ENCODE measurements at regions not wholly inside any gene's neighbourhood (a gene's known extent, or its start where the extent isn't known, plus 50 kb on each side); places are given as distances from the start of the nearest gene placed in this dataset.

- intact Hi-C loops (cut with DNase I), result no loop called here
- H3K4me3 ChIP-seq (ENCODE audit: low read length in 2 of 2), result no peak overlapping the region
- H3K27ac ChIP-seq (ENCODE audit: low read depth in 1 of 2, low read length in 2 of 2), result no peak overlapping the region
- WGBS, 2 donors, result 97% methylated on average over 3 of the region's 3 CpGs
- no peak for ATAC-seq (ENCODE audit: low FRiP score)
- no peaks in the 10 kb centered on the region for H3K9me3 ChIP-seq (ENCODE audit: control insufficient read depth, low read length)
- H3K36me3 ChIP-seq (ENCODE audit: control insufficient read depth in 1 of 2, insufficient read depth in 2 of 2, low read length in 1 of 2), result no peaks in the 10 kb centered on the region
- no peaks in the 10 kb centered on the region for H3K27me3 ChIP-seq (ENCODE audit: control insufficient read depth in 1 of 2, insufficient read depth in 2 of 2, low read length in 1 of 2)
- DNase-seq, result no peak
- H3K4me1 ChIP-seq (ENCODE audit: control insufficient read depth in 1 of 2, insufficient read depth in 2 of 2, low read length in 2 of 2), result no peaks in the 10 kb centered on the region
These were observed 398.9 kb upstream of the NR2F2 start for GRCh38 chr15:95931619-95932018.

GRCh38 chr15:95932141-95932540, 398.4 kb upstream of the NR2F2 start:
- DNase-seq (no peak), ATAC-seq (ENCODE audit: low FRiP score) (no peak)
- no peaks in the 10 kb centered on the region for H3K4me1 ChIP-seq (ENCODE audit: control insufficient read depth in 1 of 2, insufficient read depth in 2 of 2, low read length in 2 of 2)
- H3K9me3 ChIP-seq (ENCODE audit: control insufficient read depth, low read length), result no peaks in the 10 kb centered on the region
- intact Hi-C loops (cut with DNase I), result no loop called here
- H3K4me3 ChIP-seq (ENCODE audit: low read length in 2 of 2), result no peak overlapping the region
- 97% methylated on average over 2 of the region's 2 CpGs for WGBS, 2 donors
- H3K36me3 ChIP-seq (ENCODE audit: control insufficient read depth in 1 of 2, insufficient read depth in 2 of 2, low read length in 1 of 2), result no peaks in the 10 kb centered on the region
- no peak overlapping the region for H3K27ac ChIP-seq (ENCODE audit: low read depth in 1 of 2, low read length in 2 of 2)
- no peaks in the 10 kb centered on the region for H3K27me3 ChIP-seq (ENCODE audit: control insufficient read depth in 1 of 2, insufficient read depth in 2 of 2, low read length in 1 of 2)

DNA sequence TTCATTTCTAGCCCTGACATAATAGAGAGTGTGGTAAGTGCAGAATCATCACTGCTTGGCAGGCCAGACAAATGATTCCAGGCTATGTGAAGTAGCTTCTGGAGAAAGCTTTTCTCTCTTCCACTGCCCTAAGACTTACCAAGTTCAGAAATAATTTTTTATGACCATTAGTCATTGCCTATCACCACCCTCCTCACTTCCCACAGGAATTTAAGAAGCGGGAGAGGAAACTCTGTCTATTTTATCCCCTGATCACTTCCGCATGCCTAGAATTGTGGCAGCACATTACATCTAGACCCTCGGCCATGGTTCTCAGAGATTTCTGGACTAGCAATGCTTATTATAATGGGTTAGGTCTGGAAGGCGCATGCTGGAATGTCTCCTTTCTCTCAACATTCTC, 397.8 kb upstream of the NR2F2 start:
- Histone ChIP-seq H3K4me1 (ENCODE audit: control insufficient read depth in 1 of 2, insufficient read depth in 2 of 2, low read length in 2 of 2) (no peaks in the 10 kb centered on the region), H3K27ac (ENCODE audit: low read depth in 1 of 2, low read length in 2 of 2) (no peak overlapping the region), H3K27me3 (ENCODE audit: control insufficient read depth in 1 of 2, insufficient read depth in 2 of 2, low read length in 1 of 2) (no peaks in the 10 kb centered on the region), H3K9me3 (ENCODE audit: control insufficient read depth, low read length) (no peaks in the 10 kb centered on the region), H3K36me3 (ENCODE audit: control insufficient read depth in 1 of 2, insufficient read depth in 2 of 2, low read length in 1 of 2) (no peaks in the 10 kb centered on the region), H3K4me3 (ENCODE audit: low read length in 2 of 2) (no peak overlapping the region)
- WGBS, 2 donors, result 81 to 93% methylated on average over 4 of the region's 4 CpGs
- ATAC-seq (ENCODE audit: low FRiP score), result no peak
- no peak for DNase-seq
- intact Hi-C loops (cut with DNase I), result no loop called here

DNA sequence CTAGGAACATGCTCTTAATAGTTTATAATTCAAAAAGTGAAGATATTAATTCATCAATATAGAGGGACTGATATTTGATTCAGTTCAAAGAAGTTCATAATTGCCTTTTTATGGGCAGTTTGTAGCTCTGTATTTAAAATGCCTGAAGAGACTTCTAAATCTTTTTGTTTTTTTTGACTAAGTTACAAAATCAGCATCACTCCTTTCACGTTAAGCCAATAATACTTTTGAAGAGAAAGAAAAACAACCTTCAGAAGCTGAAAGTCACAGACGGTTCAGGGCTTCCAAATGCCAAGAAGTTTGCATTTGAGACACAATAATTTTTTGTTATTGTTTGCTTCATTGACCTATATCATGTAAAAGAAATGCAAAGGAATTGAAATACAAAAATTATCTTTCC, 394.6 kb upstream of the NR2F2 start:
- H3K9me3 ChIP-seq (ENCODE audit: control insufficient read depth, low read length), result no peaks in the 10 kb centered on the region
- no peak overlapping the region for H3K27ac ChIP-seq (ENCODE audit: low read depth in 1 of 2, low read length in 2 of 2)
- no peak for ATAC-seq (ENCODE audit: low FRiP score)
- H3K27me3 ChIP-seq (ENCODE audit: control insufficient read depth in 1 of 2, insufficient read depth in 2 of 2, low read length in 1 of 2), result no peaks in the 10 kb centered on the region
- WGBS, 2 donors, result 6 to 7% methylated on average over 2 of the region's 2 CpGs
- H3K36me3 ChIP-seq (ENCODE audit: control insufficient read depth in 1 of 2, insufficient read depth in 2 of 2, low read length in 1 of 2), result no peaks in the 10 kb centered on the region
- intact Hi-C loops (cut with DNase I), result no loop called here
- DNase-seq, result no peak
- H3K4me1 ChIP-seq (ENCODE audit: control insufficient read depth in 1 of 2, insufficient read depth in 2 of 2, low read length in 2 of 2), result no peaks in the 10 kb centered on the region
- no peak overlapping the region for H3K4me3 ChIP-seq (ENCODE audit: low read length in 2 of 2)

DNA sequence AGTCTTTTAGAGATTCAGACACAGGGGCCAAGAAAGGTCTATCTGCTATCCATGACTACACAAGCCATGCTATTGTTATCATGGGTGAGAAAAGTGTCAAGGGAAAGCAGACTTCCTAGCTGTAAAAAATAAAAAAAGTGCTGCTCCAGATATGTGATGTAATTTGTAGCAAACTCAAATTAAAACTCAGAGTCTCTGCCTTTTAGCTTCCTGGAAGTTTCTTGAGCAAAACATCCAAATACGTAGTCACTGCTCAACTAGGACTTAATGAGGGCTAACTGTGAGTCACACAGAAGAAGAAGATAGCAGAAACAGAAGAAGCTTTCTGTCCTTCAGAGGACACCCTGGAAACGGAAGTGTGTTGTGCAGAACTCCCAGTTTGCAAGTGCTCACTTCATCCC, 393.4 kb upstream of the NR2F2 start:
- no peaks in the 10 kb centered on the region for H3K27me3 ChIP-seq (ENCODE audit: control insufficient read depth in 1 of 2, insufficient read depth in 2 of 2, low read length in 1 of 2)
- intact Hi-C loops (cut with DNase I), result no loop called here
- 85 to 91% methylated on average over 2 of the region's 2 CpGs for WGBS, 2 donors
- DNase-seq (no peak), ATAC-seq (ENCODE audit: low FRiP score) (no peak)
- H3K27ac ChIP-seq (ENCODE audit: low read depth in 1 of 2, low read length in 2 of 2), result no peak overlapping the region
- H3K36me3 ChIP-seq (ENCODE audit: control insufficient read depth in 1 of 2, insufficient read depth in 2 of 2, low read length in 1 of 2), result no peaks in the 10 kb centered on the region
- no peaks in the 10 kb centered on the region for H3K9me3 ChIP-seq (ENCODE audit: control insufficient read depth, low read length)
- no peaks in the 10 kb centered on the region for H3K4me1 ChIP-seq (ENCODE audit: control insufficient read depth in 1 of 2, insufficient read depth in 2 of 2, low read length in 2 of 2)
- H3K4me3 ChIP-seq (ENCODE audit: low read length in 2 of 2), result no peak overlapping the region

GRCh38 chr15:95940431-95940985, 390.0 kb upstream of the NR2F2 start:
- DNase-seq, result no peak
- H3K9me3 ChIP-seq (ENCODE audit: control insufficient read depth, low read length), result no peaks in the 10 kb centered on the region
- no peaks in the 10 kb centered on the region for H3K4me1 ChIP-seq (ENCODE audit: control insufficient read depth in 1 of 2, insufficient read depth in 2 of 2, low read length in 2 of 2)
- H3K27ac ChIP-seq (ENCODE audit: low read depth in 1 of 2, low read length in 2 of 2), result no peak overlapping the region
- 72 to 84% methylated on average over 14 of the region's 14 CpGs for WGBS, 2 donors
- H3K36me3 ChIP-seq (ENCODE audit: control insufficient read depth in 1 of 2, insufficient read depth in 2 of 2, low read length in 1 of 2), result no peaks in the 10 kb centered on the region
- intact Hi-C loops (cut with DNase I), result no loop called here
- H3K4me3 ChIP-seq (ENCODE audit: low read length in 2 of 2), result no peak overlapping the region
- H3K27me3 ChIP-seq (ENCODE audit: control insufficient read depth in 1 of 2, insufficient read depth in 2 of 2, low read length in 1 of 2), result no peaks in the 10 kb centered on the region
- ATAC-seq (ENCODE audit: low FRiP score), result no peak

DNA sequence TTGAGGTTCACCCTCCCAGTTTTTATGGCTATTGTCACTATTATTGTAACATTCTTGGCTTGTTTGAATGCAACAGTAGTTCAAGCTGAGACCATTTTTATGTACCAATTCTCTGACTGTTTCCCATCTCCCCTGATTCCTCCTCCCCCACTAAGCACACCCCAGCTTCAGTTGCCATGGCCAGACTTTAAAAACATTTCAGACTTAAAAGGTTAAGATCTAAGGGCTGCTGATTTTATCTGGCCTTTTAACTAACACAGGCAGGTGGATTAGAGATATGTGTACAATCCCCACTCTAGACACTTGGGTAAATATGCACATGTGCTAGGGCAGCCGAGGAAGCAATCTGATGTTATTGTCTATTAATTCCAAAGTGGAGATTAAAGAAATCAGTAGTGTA, 386.3 kb upstream of the NR2F2 start:
- no peak overlapping the region for H3K4me3 ChIP-seq (ENCODE audit: low read length in 2 of 2)
- ATAC-seq (ENCODE audit: low FRiP score), result no peak
- H3K9me3 ChIP-seq (ENCODE audit: control insufficient read depth, low read length), result no peaks in the 10 kb centered on the region
- no peaks in the 10 kb centered on the region for H3K27me3 ChIP-seq (ENCODE audit: control insufficient read depth in 1 of 2, insufficient read depth in 2 of 2, low read length in 1 of 2)
- H3K4me1 ChIP-seq (ENCODE audit: control insufficient read depth in 1 of 2, insufficient read depth in 2 of 2, low read length in 2 of 2), result no peaks in the 10 kb centered on the region
- intact Hi-C loops (cut with DNase I), result no loop called here
- 58 to 74% methylated on average over 1 of the region's 1 CpG for WGBS, 2 donors
- no peaks in the 10 kb centered on the region for H3K36me3 ChIP-seq (ENCODE audit: control insufficient read depth in 1 of 2, insufficient read depth in 2 of 2, low read length in 1 of 2)
- H3K27ac ChIP-seq (ENCODE audit: low read depth in 1 of 2, low read length in 2 of 2), result no peak overlapping the region
- DNase-seq, result no peak

- no peak for DNase-seq
- intact Hi-C loops (cut with DNase I), result no loop called here
- Histone ChIP-seq H3K36me3 (ENCODE audit: control insufficient read depth in 1 of 2, insufficient read depth in 2 of 2, low read length in 1 of 2) (no peaks in the 10 kb centered on the region), H3K9me3 (ENCODE audit: control insufficient read depth, low read length) (no peaks in the 10 kb centered on the region), H3K4me1 (ENCODE audit: control insufficient read depth in 1 of 2, insufficient read depth in 2 of 2, low read length in 2 of 2) (no peaks in the 10 kb centered on the region), H3K4me3 (ENCODE audit: low read length in 2 of 2) (no peak overlapping the region), H3K27ac (ENCODE audit: low read depth in 1 of 2, low read length in 2 of 2) (no peak overlapping the region), H3K27me3 (ENCODE audit: control insufficient read depth in 1 of 2, insufficient read depth in 2 of 2, low read length in 1 of 2) (no peaks in the 10 kb centered on the region)
- no peak for ATAC-seq (ENCODE audit: low FRiP score)
- 44 to 62% methylated on average over 4 of the region's 4 CpGs for WGBS, 2 donors
These were observed 385.7 kb upstream of the NR2F2 start for GRCh38 chr15:95944661-95945255.

DNA sequence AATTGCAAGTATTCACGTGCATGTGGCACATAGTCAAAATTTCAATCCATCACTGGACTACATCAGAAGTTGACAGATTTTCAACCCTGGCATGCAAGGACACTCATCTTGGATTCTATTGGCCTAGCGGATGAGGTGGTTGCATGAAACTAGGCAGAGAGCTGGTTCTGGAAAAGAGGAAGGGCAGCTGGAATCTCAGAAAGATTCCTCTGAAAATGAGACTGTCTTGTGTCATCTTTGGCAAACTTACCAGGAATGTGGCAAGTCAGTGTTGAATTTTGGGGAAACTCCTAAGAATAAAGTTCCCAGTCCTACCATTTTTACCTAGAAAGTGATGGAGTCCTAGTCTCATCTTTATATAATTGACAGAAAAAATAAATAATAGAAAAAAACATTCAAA, 384.3 kb upstream of the NR2F2 start:
- no peak overlapping the region for H3K4me3 ChIP-seq (ENCODE audit: low read length in 2 of 2)
- intact Hi-C loops (cut with DNase I), result no loop called here
- DNase-seq (no peak), ATAC-seq (ENCODE audit: low FRiP score) (no peak)
- H3K4me1 ChIP-seq (ENCODE audit: control insufficient read depth in 1 of 2, insufficient read depth in 2 of 2, low read length in 2 of 2), result no peaks in the 10 kb centered on the region
- 91 to 95% methylated on average over 2 of the region's 2 CpGs for WGBS, 2 donors
- no peak overlapping the region for H3K27ac ChIP-seq (ENCODE audit: low read depth in 1 of 2, low read length in 2 of 2)
- H3K36me3 ChIP-seq (ENCODE audit: control insufficient read depth in 1 of 2, insufficient read depth in 2 of 2, low read length in 1 of 2), result no peaks in the 10 kb centered on the region
- H3K9me3 ChIP-seq (ENCODE audit: control insufficient read depth, low read length), result no peaks in the 10 kb centered on the region
- no peaks in the 10 kb centered on the region for H3K27me3 ChIP-seq (ENCODE audit: control insufficient read depth in 1 of 2, insufficient read depth in 2 of 2, low read length in 1 of 2)

All from aorta (tissue), 5 donors.